Fibroblast of skin of left quadriceps (primary cell): ENCODE measurements at regions not wholly inside any gene's neighbourhood (a gene's known extent, or its start where the extent isn't known, plus 50 kb on each side); places are given as distances from the start of the nearest gene placed in this dataset.

Experiments
- DNase-seq, 2 experiments: peaks; one replicate each; pipeline ENCODE4 v3.0.0-alpha.2; 2013; ENCODE audit warnings: low read depth in 2 of 2

DNA sequence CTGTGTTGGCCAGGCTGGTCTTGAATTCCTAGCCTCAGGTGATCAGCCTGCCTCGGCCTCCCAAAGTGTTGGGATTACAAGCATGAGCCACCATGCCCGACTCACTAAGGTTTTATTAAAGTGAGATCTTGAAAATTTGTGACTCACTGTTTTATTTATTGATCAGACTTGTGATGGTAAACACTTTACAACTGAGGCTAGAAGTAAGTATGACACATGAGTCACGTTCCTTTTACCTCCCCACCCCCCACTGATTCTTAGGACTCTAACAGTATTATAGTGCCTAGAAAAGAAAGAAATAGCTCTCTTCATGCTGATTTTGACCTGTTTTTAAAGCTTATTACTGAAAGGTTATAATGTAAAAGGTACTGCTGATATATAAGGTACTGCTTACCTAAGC is 160.6 kb downstream of the TANC2 start:
- no peak for DNase-seq

DNA sequence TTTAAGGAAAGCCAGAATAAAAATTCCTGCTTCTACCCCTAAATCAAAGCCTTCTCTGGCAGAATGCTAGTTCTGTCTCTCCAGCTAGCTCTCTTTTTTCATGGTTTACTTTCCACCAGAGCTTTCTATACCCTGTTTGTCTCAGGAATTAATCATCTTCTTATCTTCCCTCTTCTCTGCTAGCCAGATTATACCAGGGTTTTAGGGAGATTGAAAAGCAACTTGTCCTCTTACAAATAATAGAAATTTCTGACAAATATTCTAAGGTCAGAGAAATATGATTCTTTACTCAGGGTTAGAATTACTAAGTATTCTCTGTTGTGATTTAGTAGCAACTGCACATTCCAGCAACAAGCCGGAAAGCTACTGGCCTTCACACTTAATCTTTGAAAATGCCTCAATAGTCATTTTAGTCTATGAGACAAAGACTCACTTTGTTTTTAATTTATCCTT is 166.4 kb downstream of the TANC2 start:
- no peak for DNase-seq

DNA sequence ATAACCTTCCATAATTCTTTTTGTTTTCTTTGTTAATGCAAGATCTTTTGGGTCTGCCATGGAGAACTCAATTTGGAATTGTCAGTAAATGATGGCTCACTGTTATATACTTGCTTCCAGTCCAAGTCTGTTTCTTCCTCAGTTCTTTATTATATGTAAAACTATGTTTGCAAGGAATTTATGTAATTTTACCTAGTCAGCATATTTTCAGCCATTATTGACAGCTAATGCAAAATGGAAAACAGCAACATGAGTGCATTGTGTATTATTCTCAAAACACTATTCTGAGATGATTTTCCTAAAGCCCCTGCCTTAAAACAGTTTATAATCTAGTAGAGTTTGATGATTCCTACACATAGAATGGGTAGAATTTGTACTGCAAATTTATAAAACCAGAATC is 167.5 kb downstream of the TANC2 start:
- DNase-seq = no peak

- no peak for DNase-seq
Observed at GRCh38 chr17:63134867-63135266, 168.8 kb downstream of the TANC2 start.

- no peak for DNase-seq
Observed at GRCh38 chr17:63136369-63137012, 170.5 kb downstream of the TANC2 start.

GRCh38 chr17:63137163-63137562 is 171.1 kb downstream of the TANC2 start:
- DNase-seq = no peak

GRCh38 chr17:63138713-63139112 is 172.7 kb downstream of the TANC2 start:
- DNase-seq = no peak

GRCh38 chr17:63139356-63139755 is 173.3 kb downstream of the TANC2 start:
- DNase-seq = no peak

- DNase-seq = peak in 1 of 2 experiments; percentile 20
Observed at GRCh38 chr17:63140255-63140654, 174.2 kb downstream of the TANC2 start.

DNA sequence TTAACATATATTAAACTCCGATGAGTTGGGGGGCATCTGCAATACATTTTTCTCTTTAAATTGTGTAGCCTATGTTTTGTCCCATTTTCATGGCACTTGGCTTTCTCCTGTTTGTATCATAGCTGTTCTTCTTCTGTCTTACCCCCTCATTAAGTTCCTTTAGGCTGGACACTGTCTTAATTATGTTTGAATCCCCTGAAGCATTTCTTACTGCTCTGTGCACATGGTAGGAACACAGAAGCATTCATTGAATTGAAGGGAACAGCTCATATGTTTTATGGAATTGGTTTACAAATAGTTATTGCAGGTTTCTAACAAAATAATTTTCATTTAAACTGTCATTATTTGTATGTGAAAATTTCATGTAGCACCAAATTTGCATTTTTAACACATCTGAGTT is 176.8 kb downstream of the TANC2 start:
- DNase-seq = no peak

DNA sequence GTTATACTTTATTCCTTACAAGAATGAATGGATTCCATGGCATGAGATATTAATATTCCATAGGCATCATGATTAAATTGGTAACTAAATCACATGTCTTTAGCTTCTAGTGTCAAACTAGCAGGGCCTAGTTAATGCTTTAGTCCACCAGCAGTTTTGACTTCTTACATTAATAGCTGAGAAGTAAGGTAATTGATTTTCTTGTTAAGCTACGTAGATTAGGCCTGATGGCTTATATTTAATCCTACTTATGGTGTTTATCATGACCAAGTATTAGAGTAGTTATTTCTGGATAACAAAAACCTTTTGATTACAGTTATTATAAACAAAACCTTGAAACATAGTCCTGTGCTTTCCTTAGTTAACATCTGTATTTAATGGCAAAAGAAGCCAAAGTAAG is 184.5 kb downstream of the TANC2 start:
- no peak for DNase-seq

DNA sequence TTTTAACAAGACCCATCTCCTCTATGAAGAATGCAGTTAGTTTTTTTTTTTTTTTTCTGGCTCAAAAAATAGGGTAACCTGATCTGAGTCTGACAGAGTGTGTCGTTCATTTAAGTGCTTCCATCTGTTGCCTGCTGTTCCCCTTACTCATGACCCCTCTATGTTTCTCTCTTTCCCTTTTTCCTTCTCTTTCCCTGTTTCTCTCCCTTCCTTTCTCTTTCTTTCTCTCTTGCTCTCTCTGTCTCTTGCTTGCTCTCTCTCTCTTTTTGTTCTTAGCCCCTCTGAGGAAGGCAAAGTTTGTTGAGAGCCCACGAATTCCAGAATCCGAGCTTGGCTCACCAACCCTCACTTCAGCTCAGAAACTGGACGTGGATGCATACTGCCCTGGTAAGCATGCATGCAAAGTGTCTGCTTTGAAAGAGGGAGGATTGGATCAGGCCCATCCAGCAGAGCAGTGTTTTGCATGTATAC is 185.0 kb downstream of the TANC2 start:
- peak; percentile 53 to 54 for DNase-seq

DNA sequence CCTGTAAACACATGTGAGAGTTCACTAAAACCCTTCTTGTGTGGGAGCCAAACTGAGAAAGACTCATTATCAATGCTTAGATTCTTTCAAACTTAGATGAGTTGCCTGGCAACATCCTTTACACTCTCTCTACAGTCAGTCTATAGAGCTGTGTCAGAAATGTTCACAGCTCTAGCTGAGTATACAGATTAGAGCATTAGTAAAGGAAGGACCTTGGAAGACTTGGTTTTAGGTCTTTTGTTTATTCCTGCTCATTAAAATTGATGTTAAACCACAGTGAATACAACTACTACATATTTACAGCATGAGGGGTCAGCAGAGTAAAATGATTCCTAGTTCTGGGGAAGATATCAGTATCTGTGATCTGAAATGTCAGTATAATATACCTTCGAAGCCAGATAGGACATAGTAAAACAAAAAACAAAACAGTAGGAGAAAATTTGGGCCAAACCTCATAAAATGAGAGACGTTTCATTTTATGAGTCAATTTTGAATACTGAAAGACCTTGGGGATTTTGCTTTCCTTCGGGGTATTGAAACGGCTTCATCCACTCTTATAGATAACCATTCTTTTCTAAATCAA is 186.0 kb downstream of the TANC2 start:
- DNase-seq = peak in 1 of 2 experiments; percentile 8

DNA sequence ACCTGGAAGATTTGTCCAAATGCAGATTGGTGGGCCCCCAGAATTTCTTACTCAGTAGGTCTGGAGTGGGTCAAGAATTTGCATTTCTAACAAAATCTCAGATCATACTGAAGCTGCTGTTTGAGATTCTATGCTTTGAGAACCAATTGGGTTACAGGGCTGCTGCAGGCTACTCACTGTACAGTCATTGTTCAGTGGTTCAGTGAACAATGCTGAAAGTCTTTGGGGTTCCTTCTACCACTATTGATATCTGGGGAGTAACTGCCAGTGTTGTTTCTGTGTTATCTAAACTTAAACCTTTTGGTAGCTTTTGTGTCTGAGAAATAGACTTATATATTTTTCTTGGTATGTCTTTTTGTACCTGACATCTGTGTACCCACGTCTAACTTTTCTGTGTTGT is 187.5 kb downstream of the TANC2 start:
- no peak for DNase-seq

GRCh38 chr17:63154586-63155244 is 188.7 kb downstream of the TANC2 start:
- DNase-seq = no peak

DNA sequence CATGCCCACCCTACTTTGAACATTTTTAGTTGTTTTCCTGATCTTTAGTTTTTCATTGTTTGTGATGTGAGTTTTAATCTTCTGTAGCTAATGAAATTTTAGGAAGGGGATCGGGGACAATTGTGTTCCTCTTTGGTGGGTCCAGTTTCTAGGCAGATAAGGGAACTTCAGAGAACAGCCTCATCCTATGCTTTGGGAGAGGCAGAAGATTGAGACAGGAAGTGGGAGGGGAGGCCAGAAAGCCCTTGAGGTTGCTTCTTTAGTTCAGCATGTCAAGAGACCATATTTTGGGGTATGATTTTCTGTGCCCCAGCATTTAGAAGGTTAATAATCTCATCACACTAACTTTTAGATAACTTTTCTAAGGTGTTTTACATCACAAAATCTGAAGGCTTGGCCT is 191.0 kb downstream of the TANC2 start:
- no peak for DNase-seq

- no peak for DNase-seq
Observed at GRCh38 chr17:63162406-63163157, 196.5 kb downstream of the TANC2 start.

DNA sequence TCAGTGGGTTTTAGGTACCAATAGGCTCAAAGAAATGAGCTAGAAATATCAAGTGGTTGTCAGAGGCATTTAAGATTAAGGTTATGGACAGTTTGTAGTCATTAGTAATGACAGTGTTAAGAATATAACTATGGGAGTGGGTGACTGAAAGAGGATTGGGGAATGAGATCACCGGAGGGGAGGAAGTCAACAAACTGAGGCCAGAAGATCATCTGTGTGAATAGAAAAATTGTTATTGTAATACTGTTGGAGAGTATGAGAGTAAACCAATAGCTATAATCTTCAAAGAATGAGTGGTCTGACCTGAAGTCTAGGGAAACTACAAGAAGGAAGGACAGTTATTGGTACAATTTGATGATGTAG is 197.1 kb downstream of the TANC2 start:
- DNase-seq = no peak

GRCh38 chr17:63165400-63165799 is 199.4 kb downstream of the TANC2 start:
- DNase-seq = no peak

DNA sequence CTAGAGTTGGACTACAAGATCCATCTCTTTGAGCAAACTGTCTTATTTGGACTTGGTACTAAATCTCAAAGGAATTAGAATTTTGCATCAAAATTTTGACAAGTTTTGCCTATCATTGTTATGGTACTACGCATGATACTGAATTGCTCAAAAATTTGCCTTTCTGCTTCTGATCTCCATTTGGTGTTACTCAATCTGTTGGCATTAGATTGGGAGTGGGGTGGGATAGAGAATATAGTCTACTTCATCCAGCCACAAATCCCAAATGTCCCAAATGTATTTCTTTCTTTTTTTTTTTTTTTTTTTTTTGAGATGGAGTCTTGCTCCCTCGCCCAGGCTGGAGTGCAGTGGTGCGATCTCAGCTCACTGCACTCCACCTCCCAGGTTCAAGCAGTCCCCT is 204.8 kb downstream of the TANC2 start:
- no peak for DNase-seq

- DNase-seq = peak in 1 of 2 experiments; percentile 14
Observed at GRCh38 chr17:63171428-63172393, 205.7 kb downstream of the TANC2 start.
